C4-2B (cell line): ENCODE measurements at regions not wholly inside any gene's neighbourhood (a gene's known extent, or its start where the extent isn't known, plus 50 kb on each side); places are given as distances from the start of the nearest gene placed in this dataset.

Experiments
- CTCF ChIP-seq: fragments of 450-650 bp; conservative IDR thresholded peaks from 2 replicates; pipeline ENCODE4 v1.5.1; 2017; ENCODE audit warnings: mild to moderate bottlenecking
- ZFX ChIP-seq: fragments of 450-650 bp; IDR thresholded peaks from 2 replicates; pipeline ENCODE4 v1.6.1; 2017

GRCh38 chr1:157233131-157233530 is 94.9 kb upstream of the ETV3 start:
- no peak for TF ChIP-seq CTCF
- TF ChIP-seq ZFX: no peak
